HG03175 (cell line): ENCODE measurements at regions not wholly inside any gene's neighbourhood (a gene's known extent, or its start where the extent isn't known, plus 50 kb on each side); places are given as distances from the start of the nearest gene placed in this dataset.

Source experiments
- ATAC-seq: cut with Tn5 transposase; IDR thresholded peaks from one replicate; pipeline ENCODE4 v1.9.1; 2021; ENCODE audit warnings: mild to moderate bottlenecking, moderate library complexity; ENCODE audit not compliant: unreplicated experiment

GRCh38 chr19:31595521-31595920, 246.3 kb upstream of the TSHZ3 start:
- no peak for ATAC-seq

- ATAC-seq: no peak
These were observed 247.5 kb upstream of the TSHZ3 start for GRCh38 chr19:31596751-31597150.

- ATAC-seq: no peak
These were observed 248.4 kb upstream of the TSHZ3 start for GRCh38 chr19:31597616-31598015.

GRCh38 chr19:31598730-31599238, 249.5 kb upstream of the TSHZ3 start:
- no peak for ATAC-seq

GRCh38 chr19:31600731-31601295, 251.6 kb upstream of the TSHZ3 start:
- ATAC-seq: no peak

- ATAC-seq: no peak
These were observed 252.6 kb upstream of the TSHZ3 start for GRCh38 chr19:31601855-31602254.

- no peak for ATAC-seq
These were observed 253.3 kb upstream of the TSHZ3 start for GRCh38 chr19:31602548-31602947.

GRCh38 chr19:31604493-31605040, 255.3 kb upstream of the TSHZ3 start:
- ATAC-seq: no peak

GRCh38 chr19:31610018-31610417, 260.8 kb upstream of the TSHZ3 start:
- no peak for ATAC-seq

GRCh38 chr19:31611046-31611877, 262.0 kb upstream of the TSHZ3 start:
- no peak for ATAC-seq

GRCh38 chr19:31612873-31613272, 263.6 kb upstream of the TSHZ3 start:
- ATAC-seq: no peak

- no peak for ATAC-seq
These were observed 264.5 kb upstream of the TSHZ3 start for GRCh38 chr19:31613683-31614219.

GRCh38 chr19:31616031-31616430, 266.8 kb upstream of the TSHZ3 start:
- ATAC-seq: no peak

- no peak for ATAC-seq
These were observed 267.9 kb upstream of the TSHZ3 start for GRCh38 chr19:31617010-31617585.

GRCh38 chr19:31625056-31625455, 275.8 kb upstream of the TSHZ3 start:
- ATAC-seq: no peak

GRCh38 chr19:31625575-31625974, 276.3 kb upstream of the TSHZ3 start:
- no peak for ATAC-seq

GRCh38 chr19:31626941-31627340, 277.7 kb upstream of the TSHZ3 start:
- no peak for ATAC-seq

GRCh38 chr19:31627620-31628365, 278.6 kb upstream of the TSHZ3 start:
- ATAC-seq: no peak

- no peak for ATAC-seq
These were observed 280.5 kb upstream of the TSHZ3 start for GRCh38 chr19:31629579-31630363.

GRCh38 chr19:31633014-31633413, 283.8 kb upstream of the TSHZ3 start:
- no peak for ATAC-seq
